Peyer's patch (tissue), 4 donors: ENCODE measurements at regions not wholly inside any gene's neighbourhood (a gene's known extent, or its start where the extent isn't known, plus 50 kb on each side); places are given as distances from the start of the nearest gene placed in this dataset.

Experiments
- DNase-seq, 3 donors: peaks; one replicate each; pipeline ENCODE4 v3.0.0-alpha.2; 2017 to 2019
- H3K27ac ChIP-seq, 4 donors: fragments of 200-600 bp; sonication (generic); one replicate each; pipeline ENCODE4 v1.5.1; 2016 to 2019
- H3K27me3 ChIP-seq, 2 donors: fragments of 200-600 bp; sonication (generic); one replicate each; pipeline ENCODE4 v1.5.1; 2019
- H3K36me3 ChIP-seq, 3 donors: fragments of 200-600 bp; sonication (generic); one replicate each; pipeline ENCODE4 v1.5.1; 2016 to 2019
- H3K4me1 ChIP-seq, 4 donors: fragments of 200-600 bp; sonication (generic); one replicate each; pipeline ENCODE4 v1.5.1; 2016 to 2019
- H3K4me3 ChIP-seq, 4 donors: fragments of 200-600 bp; sonication (generic); 1 replicate in 3 of 4; 2 replicates in 1 of 4; pipeline ENCODE4 v1.5.1; 2016 to 2019; ENCODE audit warnings: mild to moderate bottlenecking in 1 of 4
- H3K9me3 ChIP-seq, 4 donors: fragments of 200-600 bp; sonication (generic); one replicate each; pipeline ENCODE4 v1.5.1; 2016 to 2019; ENCODE audit warnings: mild to moderate bottlenecking in 1 of 4
- CTCF ChIP-seq, 6 experiments: fragments of 450-650 bp in 4 of 6; fragments of 200-600 bp in 2 of 6; sonication (generic) in 1 of 6; IDR thresholded peaks; one replicate each; pipeline ENCODE4 v1.5.1; 2017 to 2019; ENCODE audit warnings: antibody characterized with exemption in 6 of 6, mild to moderate bottlenecking in 3 of 6, moderate library complexity in 1 of 6
- POLR2A ChIP-seq, 2 donors: fragments of 450-650 bp; IDR thresholded peaks; one replicate each; pipeline ENCODE4 v1.5.1; 2017; ENCODE audit warnings: antibody characterized with exemption in 2 of 2, mild to moderate bottlenecking in 2 of 2, moderate library complexity in 2 of 2

DNA sequence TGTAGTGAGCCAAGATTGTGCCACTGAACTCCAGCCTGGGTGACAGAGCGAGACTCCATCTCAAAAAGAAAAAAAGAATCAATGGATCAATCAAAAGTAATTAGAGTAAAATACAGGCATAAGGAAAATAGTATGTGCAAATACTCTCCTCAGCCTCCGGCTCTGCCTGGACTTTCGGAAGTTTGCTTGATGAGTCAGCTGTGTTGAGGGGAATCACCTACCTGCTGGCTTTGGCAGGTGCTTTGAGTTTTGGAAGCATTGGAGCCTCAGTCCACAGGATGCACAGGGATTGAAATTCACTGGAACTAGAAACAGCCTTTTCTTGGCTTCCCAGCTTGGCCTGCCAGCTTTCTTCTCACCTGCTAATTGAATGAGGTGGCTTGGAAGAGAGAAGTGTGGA lies 268.2 kb downstream of the PCNX1 start:
- Histone ChIP-seq H3K9me3 (no peaks in the 10 kb centered on the region), H3K27me3 (no peaks in the 10 kb centered on the region), H3K4me3 (no peak overlapping the region), H3K27ac (no peak overlapping the region), H3K4me1 (no peaks in the 10 kb centered on the region), H3K36me3 (no peaks in the 10 kb centered on the region)
- DNase-seq = no peak
- TF ChIP-seq POLR2A (IDR thresholded peaks at IDR 0.05) (no peak), CTCF (IDR thresholded peaks at IDR 0.05) (no peak)

- H3K4me1 ChIP-seq = no peaks in the 10 kb centered on the region
- TF ChIP-seq POLR2A (IDR thresholded peaks at IDR 0.05) (no peak), CTCF (IDR thresholded peaks at IDR 0.05) (no peak)
- no peak overlapping the region for H3K27ac ChIP-seq
- H3K9me3 ChIP-seq = no peaks in the 10 kb centered on the region
- no peaks in the 10 kb centered on the region for H3K36me3 ChIP-seq
- DNase-seq = no peak
- no peak overlapping the region for H3K4me3 ChIP-seq
- H3K27me3 ChIP-seq = no peaks in the 10 kb centered on the region
Measured at GRCh38 chr14:71179066-71179465, 271.8 kb downstream of the PCNX1 start.

- Histone ChIP-seq H3K36me3 (no peaks in the 10 kb centered on the region), H3K27ac (no peak overlapping the region), H3K27me3 (no peaks in the 10 kb centered on the region), H3K4me3 (no peak overlapping the region), H3K9me3 (no peaks in the 10 kb centered on the region), H3K4me1 (no peaks in the 10 kb centered on the region)
- DNase-seq = no peak
- TF ChIP-seq POLR2A (IDR thresholded peaks at IDR 0.05) = no peak
- no peak for TF ChIP-seq CTCF (IDR thresholded peaks at IDR 0.05)
Measured at GRCh38 chr14:71180397-71180796, 273.1 kb downstream of the PCNX1 start.

DNA sequence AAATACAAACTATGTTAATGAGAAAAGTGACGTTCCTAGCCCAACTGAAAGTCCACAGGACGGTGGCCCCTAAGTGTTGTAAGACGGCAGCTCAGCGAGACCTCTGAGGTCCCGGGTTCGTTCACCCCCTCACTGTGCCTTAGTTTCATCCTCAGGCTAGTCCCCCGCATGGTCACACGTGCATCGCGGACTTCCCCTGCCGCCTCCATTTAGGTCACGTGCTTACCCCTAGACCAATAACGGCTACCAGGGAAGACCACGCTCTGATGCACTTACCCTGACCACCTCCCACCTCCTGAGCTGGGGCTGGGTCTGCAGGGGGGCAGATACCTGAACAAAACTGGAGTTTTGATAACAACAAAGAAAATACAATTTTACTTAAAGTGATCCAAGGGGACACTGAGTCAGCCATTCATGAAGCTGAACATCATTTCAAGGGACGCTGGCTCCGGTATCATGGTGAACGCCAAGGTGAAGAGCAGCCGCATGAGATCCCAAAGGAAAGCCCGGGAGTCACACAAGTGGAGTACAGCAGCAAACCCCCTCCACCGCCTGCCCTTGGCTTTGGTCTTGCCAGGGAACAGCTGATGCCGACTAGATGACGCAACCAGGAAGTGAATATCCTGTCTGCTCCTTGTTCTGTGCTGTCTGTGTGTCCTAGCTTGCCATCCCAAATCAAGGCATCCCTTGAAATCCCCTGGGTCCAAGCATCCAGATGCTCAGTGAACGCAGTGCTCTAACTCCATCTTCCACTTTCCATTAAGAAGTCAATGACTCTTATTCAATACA lies 274.1 kb downstream of the PCNX1 start:
- Histone ChIP-seq H3K27ac (no peak overlapping the region), H3K4me3 (no peak overlapping the region), H3K4me1 (no peaks in the 10 kb centered on the region), H3K36me3 (no peaks in the 10 kb centered on the region), H3K27me3 (no peaks in the 10 kb centered on the region), H3K9me3 (no peaks in the 10 kb centered on the region)
- no peak for DNase-seq
- TF ChIP-seq POLR2A (IDR thresholded peaks at IDR 0.05) = no peak
- TF ChIP-seq CTCF (IDR thresholded peaks at IDR 0.05) = no peak

DNA sequence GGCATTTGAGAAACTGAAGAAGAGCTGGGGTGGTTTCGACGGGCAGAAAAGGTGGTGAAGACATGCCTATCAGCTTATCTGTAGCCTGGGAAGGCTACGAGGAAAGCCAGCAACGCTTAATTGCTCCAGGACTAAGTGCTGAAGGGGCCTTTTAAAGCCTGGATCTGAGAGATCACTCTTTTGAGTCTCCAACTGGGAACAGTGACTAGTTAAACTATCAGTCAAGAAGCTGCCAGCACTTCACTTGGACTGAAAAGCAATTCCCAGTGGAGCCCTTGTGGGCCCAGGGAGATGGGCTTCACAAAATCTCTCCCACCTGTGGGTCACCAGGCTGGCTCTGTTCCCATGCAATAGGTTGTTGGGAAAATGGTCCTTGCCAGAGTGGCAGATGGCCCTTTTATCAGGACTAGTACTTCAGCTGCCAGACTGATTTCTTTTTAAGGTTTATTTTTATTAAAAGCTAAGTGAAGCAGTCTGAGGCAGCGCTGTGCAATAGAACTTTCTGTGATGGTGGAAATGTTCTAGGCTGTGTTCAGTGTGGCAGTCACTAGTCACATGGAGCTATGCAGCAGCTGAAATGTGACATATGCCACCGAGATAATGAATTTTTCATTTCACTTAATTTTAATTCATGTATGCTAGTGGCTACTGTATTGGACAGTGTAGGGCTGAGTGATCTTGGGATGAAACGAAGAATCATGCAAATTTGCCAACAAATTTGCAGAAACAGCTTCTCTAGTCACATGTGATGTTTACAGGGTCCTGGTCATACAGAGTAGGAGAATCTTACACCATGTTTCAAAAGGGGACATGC lies 276.8 kb downstream of the PCNX1 start:
- no peaks in the 10 kb centered on the region for H3K36me3 ChIP-seq
- H3K4me3 ChIP-seq = no peak overlapping the region
- TF ChIP-seq CTCF (IDR thresholded peaks at IDR 0.05) (no peak), POLR2A (IDR thresholded peaks at IDR 0.05) (no peak)
- no peaks in the 10 kb centered on the region for H3K27me3 ChIP-seq
- no peak for DNase-seq
- H3K9me3 ChIP-seq = no peaks in the 10 kb centered on the region
- no peak overlapping the region for H3K27ac ChIP-seq
- no peaks in the 10 kb centered on the region for H3K4me1 ChIP-seq
